Panc1 (cell line): ENCODE measurements at regions not wholly inside any gene's neighbourhood (a gene's known extent, or its start where the extent isn't known, plus 50 kb on each side); places are given as distances from the start of the nearest gene placed in this dataset.

ENCODE experiments used
- CTCF ChIP-seq: fragments of 450-650 bp; IDR thresholded peaks from 2 replicates; pipeline ENCODE4 v1.5.1; 2017; ENCODE audit warnings: mild to moderate bottlenecking
- POLR2AphosphoS5 ChIP-seq: IDR thresholded peaks from 2 replicates; pipeline ENCODE4 v1.6.1; 2012; ENCODE audit warnings: mild to moderate bottlenecking, low read depth, low read length, moderate library complexity
- REST ChIP-seq, 2 experiments: IDR thresholded peaks; 2 replicates each; pipeline ENCODE4 v1.6.1; 2011 to 2012; ENCODE audit warnings: low read depth in 2 of 2, control low read depth in 1 of 2, low read length in 1 of 2, mild to moderate bottlenecking in 1 of 2, moderate library complexity in 1 of 2; ENCODE audit not compliant: insufficient read depth in 1 of 2
- SIN3A ChIP-seq: IDR thresholded peaks from 2 replicates; pipeline ENCODE4 v1.6.1; 2012; ENCODE audit warnings: low read depth, mild to moderate bottlenecking, low read length, moderate library complexity, borderline replicate concordance; ENCODE audit not compliant: insufficient read depth
- TCF7L2 ChIP-seq: IDR thresholded peaks from 2 replicates; pipeline ENCODE4 v1.6.1; 2011; ENCODE audit warnings: mild to moderate bottlenecking, low read depth, low read length, inconsistent platforms

- TF ChIP-seq POLR2AphosphoS5 (no peak), CTCF (no peak), SIN3A (no peak), REST (IDR thresholded peaks at IDR 0.05; ENCODE audit: insufficient read depth in 1 of 2, low read depth in 2 of 2, low read length in 1 of 2) (no peak), TCF7L2 (no peak)
Observed at GRCh38 chr2:193520709-193521458, 1326.2 kb upstream of the TMEFF2 start.
